Body of pancreas (tissue), 4 donors: ENCODE measurements at regions not wholly inside any gene's neighbourhood (a gene's known extent, or its start where the extent isn't known, plus 50 kb on each side); places are given as distances from the start of the nearest gene placed in this dataset.

Experiments
- CTCF ChIP-seq, 7 experiments: fragments of 450-650 bp in 4 of 7; fragments of 200-600 bp in 3 of 7; sonication (generic) in 3 of 7; IDR thresholded peaks; one replicate each; pipeline ENCODE4 v1.5.1; 2016 to 2019; ENCODE audit warnings: antibody characterized with exemption in 7 of 7
- POLR2A ChIP-seq, 3 donors: fragments of 450-650 bp; IDR thresholded peaks; one replicate each; pipeline ENCODE4 v1.6.1; 2016; ENCODE audit warnings: antibody characterized with exemption in 3 of 3, mild to moderate bottlenecking in 2 of 3

GRCh38 chr13:86185636-86186035 is 386.4 kb upstream of the SLITRK6 start:
- TF ChIP-seq CTCF (IDR thresholded peaks at IDR 0.05) = no peak
- no peak for TF ChIP-seq POLR2A (IDR thresholded peaks at IDR 0.05)
